HG02642 (cell line): ENCODE measurements at regions not wholly inside any gene's neighbourhood (a gene's known extent, or its start where the extent isn't known, plus 50 kb on each side); places are given as distances from the start of the nearest gene placed in this dataset.

Experiments
- ATAC-seq: cut with Tn5 transposase; IDR thresholded peaks from one replicate; pipeline ENCODE4 v1.9.1; 2021; ENCODE audit warnings: mild to moderate bottlenecking; ENCODE audit not compliant: unreplicated experiment, poor library complexity

DNA sequence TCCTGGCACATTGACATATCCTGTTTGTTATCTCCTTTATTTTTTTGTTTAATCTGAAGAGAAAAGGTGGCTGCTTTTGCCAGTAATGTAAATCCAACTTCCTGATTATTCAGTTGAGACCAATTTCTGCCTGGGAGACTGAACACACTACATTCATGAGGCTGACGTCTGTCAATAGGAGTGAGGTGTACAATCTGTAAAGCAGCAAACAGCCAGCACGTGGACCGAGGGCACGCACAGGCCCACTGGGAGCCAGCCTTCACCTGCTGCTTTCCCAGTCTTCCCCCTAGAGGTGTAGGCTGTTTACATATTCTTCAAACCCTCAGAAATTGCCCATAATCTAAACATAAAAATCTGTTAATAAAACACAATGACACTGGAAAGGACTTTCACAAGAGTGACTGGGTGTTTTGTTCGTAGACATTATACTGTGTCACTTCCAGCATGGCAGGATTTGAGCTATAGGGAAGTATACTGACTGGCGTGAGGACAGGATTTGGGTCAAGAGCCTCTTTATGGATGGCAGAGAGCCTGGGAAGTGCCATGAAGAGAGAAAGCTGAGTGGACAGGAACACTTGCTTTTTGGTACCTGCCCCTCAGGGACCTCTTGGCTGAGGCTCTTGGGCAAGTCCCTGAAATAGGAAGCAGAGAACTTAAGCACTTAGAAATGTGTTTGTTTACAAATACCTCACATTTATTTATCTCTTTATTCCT is 552.9 kb upstream of the CAMK1G start:
- ATAC-seq = no peak

DNA sequence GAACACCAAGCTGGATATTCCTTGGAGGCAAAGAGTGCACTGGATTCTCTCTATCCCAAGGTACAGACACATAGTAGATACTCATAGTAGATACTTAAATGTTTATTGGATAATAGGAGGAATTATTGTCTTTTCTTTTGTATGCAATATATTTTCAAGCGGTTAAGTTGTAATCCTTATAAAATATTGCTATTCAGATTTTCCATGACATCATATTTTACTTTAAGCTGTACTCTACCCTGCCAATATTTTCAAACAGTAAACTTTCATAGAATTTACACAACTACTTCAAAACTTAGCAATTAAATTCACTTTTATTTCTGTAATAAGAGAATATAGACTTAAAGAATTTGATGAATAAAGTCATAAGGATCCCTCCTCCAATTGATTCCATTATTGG is 546.5 kb upstream of the CAMK1G start:
- no peak for ATAC-seq

DNA sequence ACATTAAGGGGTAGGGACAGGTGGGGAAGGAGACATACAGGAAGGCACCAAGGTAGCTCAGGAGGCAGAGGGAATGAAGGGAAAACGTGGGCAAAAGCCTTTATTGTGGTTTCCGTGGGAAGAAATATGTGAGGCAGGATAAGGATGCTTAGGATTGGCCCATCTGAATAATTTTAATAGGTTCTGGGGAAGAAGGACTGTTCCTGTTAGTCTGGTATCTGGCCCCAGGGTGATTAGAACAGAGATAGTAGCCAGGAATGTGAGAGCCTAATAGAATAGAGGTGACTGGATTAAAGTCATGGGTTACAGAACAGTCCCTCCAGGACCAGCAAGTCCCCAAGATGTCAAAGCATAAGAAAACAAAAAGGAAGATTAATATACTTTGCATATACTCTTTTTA is 545.2 kb upstream of the CAMK1G start:
- no peak for ATAC-seq

DNA sequence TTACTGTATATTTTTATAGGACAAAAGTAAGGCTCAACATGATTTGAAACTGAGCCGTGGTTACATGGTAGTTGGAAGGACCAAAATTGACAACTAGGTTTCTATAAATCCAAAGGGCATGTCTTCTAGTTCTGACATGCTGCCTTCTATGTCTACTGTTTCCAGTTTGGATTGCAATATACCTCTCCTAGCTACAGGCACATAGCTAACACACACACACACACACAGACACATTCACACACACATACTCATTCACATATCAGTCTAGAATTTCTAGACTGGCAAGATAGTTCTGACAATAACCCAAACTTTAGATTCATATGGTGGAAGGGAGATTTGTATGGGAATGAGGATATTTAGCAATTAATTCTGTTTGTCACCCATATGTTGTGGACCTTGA is 544.8 kb upstream of the CAMK1G start:
- ATAC-seq = no peak

DNA sequence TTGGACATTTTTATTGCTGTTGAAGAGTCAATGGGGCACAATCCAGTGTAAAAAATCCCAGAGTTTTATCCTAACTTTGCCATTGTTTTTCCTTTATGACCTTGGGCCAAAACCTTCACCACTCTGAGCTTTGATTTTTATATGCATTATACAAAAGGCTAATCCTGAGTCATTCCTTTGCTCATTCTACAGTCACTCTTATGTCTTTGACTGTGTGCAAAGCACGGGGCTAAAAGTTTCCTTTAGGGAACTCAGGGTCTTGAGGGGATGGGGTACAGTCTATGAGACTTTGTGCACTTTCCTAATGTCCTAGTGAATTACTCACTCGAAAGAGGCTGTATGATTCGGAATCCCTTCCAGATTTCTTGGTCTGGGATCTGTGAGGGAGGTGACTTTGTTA is 543.2 kb upstream of the CAMK1G start:
- ATAC-seq = no peak

DNA sequence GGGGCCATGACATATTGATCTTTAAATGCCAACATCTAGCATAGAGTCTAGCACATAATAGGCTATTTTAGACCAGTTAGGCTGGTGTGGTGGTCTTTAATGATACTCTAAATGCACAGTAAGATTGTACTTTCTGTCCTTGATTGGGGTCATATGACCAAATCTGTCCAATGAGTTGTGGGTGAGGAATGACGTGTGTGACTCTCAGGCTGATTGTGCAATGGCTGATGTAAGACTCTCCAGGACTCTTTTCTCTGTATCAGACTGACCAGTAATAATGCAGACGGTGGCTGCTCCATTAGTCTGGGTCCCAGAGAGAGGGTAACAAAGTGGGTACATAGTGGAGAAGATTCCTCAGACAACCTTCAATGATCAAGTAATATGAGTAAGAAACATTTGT is 541.6 kb upstream of the CAMK1G start:
- no peak for ATAC-seq

DNA sequence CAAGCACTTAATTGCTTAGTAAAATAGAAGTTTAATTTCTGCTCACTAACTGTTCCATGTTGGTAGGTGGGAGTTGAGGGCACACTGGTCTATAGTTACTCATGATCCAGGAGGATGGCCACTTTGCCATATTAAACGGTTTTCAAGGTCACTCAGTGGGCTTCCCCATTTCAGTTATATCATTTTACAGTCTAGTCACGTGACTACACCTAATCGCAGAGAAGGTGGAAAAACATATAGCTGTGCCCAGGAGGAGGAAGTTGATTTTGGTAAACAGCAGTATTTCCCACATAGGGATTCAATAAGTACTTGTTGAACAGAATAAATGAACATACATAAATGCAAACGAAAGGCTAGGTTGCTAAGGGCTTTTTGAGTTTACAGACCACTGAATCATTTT is 541.1 kb upstream of the CAMK1G start:
- no peak for ATAC-seq

DNA sequence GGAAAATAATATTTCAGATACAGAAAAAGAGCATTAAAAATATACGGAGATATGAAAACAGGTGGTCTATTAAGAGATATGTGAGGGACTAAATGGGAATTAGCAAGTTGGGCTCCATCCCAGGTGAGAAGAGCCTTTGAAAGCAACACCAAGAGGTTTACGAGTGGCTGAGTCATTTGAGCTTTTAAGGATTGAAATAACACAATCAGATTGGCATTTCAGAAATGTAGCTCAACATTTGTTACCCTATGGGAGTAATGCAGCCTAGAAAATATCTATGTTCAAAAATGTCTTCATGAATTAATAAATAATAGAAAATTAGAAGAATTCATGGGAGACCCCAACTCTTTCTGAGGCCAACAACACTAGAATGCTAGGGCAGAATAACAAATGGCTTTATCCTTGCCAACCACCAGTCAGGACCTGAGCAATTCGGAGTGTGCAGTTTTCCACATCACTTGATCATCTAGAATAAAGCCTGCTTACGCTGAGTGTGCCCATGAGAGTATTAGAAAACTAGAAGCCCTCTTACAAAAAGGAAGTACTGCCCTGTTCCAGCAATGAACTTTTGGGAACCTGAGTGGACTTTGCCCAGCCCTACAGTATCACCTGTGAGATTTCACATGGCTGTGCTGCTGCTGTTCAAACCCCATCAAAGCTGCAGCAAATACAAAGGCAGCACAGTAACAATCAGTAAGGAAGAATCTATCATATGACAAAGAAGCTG is 538.0 kb upstream of the CAMK1G start:
- ATAC-seq = no peak

DNA sequence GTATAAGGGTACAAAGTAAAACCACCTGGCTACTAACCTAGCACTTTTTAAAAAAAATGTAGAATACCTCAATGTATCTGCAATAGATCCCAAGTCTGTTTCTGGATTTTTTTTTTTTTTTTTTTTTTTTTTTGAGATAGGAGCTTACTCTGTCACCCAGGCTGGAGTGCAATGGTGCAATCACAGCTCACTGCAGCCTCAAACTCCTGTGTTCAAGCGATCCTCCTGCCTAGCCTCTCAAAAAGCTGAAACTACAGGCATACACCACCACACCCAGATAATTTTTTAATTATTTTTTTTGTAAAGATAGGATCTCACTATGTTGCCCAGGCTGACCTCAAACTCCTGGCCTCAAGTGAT is 537.5 kb upstream of the CAMK1G start:
- no peak for ATAC-seq

DNA sequence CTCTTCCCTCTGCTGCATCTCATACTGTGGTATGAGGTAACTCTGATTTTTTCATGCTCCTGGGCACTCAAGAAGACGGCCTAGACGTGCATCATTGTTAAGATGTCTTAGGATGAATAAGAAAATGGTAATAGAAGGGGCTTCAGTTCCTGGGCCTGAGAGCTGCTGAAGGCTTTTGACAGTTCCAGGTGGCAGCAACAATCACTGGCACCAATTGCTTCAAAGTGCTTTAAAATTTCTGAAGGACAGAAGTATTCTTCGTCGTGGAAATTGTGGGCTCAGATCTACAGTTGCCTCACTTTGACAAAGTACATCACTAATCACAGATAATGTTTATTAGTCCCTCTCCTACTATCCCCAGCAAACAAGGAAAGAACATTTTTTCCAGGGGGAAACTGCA is 536.6 kb upstream of the CAMK1G start:
- ATAC-seq = no peak

DNA sequence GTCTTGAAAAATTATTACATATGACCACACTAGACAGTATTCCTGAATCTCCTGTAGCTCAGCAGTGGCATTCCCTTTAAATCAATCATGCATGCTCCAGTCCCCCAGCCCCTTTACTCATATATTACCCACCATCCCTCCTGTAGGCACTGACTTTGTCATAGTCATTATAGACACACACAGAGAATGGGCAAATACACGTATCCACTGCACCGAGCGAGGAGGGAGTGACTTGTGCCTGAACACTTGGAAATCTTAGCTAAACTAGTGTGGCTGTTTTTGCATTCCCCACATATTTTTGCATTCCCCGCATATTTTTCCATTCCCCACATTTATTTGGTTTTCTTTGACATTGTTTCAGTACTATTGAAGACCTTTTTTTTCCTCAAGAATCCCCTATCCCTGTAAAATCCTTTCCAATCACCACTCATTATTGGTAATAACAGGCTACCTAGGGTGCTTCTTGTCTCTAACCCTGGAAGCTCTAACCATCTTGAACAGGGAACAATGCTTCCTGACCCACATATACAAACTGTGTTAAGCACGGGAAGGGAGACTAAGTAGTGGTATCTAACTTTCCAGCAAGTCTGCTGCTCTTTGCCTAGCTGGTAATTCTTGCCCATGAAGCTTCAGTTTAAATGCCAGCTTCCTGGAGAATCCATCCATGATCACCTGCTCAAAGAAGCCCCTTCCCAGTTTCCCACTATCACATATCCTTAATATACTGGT is 534.4 kb upstream of the CAMK1G start:
- ATAC-seq = no peak

DNA sequence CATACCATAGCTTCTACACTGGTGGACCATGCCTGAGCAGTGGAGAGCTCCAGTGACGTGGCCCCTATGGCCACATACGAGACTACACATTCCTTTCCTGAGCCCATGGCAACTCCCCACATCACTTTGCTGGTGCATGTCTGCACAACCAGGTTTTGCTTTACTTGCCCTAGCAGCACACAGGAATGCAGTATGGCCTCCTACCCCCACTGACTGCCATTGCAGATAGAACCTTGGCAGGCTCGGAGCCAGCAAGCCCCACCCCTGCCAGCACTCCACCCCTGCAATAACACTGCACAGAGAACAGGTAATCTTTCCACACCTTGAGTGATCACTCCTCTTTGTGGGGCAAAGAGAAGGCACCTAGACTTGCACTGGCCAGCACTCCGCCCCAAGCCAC is 531.9 kb upstream of the CAMK1G start:
- no peak for ATAC-seq

DNA sequence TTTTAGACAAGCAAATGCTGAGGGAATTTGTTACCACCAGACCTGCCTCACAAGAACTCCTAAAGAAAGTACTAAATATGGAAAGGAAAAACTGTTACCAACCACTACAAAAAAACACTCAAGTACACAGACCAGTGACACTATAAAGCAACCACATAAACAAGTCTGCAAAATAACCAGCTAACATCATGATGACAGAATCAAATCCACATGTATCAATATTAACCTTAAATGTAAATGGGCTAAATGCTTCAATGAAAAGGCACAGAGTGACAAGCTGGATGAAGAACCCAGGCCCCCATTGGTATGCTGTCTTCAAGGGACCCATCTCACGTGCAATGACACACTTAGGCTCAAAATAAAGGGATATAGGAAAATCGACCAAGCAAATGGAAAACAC is 529.9 kb upstream of the CAMK1G start:
- ATAC-seq = no peak

DNA sequence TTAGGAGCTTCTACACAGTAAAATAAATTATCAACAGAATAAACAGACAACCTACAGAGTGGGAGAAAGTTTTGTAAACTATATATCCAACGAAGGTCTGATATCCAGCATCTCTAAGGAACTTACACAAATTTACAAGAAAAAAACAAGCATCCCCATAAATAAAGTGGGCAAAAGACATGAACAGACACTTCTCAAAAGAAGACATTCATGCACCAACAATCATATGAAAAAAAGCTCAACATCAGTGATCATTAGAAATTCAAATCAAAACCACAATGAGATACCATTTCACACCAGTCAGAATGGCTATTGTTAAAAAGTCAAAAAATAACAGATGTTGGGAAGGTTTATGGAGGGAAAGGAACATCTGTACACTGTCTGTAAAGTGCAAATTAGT is 526.4 kb upstream of the CAMK1G start:
- ATAC-seq = no peak

DNA sequence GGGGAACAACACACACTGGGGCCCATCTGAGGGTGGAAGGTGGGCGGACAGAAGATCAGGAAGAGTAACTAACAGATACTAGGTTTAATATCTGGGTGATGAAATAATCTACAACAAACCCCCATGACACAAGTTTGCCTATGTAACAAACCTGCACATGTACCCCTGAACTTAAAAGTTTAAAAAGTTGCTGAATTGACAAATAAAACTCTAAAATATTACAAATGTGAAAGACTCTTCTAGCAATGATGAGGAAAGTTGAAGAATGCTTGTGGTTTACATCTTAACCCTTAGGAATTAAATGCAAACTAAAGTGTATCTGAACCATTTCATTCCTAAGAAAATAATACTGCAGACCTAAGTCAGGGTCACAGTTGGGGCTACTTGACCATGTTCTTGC is 525.6 kb upstream of the CAMK1G start:
- ATAC-seq = no peak

DNA sequence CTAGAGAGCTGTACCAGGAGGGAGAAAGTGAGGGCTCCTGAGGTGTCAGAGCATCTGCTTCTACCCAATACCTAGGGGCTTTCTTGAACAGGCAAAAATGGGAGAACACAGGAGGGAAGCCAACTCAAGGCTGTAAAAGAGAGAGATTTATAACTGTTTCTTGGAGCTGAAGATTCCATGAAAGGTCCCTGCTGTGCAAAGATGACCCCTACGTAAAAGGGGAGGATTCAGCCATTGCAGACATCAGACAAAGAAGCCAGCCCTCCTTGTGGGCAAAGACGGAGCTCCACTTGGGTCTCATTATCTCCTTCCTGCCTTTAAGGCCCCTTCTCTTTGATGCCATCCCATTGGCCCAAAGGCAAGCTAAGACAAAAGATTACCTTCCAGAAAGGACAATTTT is 524.1 kb upstream of the CAMK1G start:
- ATAC-seq = no peak

DNA sequence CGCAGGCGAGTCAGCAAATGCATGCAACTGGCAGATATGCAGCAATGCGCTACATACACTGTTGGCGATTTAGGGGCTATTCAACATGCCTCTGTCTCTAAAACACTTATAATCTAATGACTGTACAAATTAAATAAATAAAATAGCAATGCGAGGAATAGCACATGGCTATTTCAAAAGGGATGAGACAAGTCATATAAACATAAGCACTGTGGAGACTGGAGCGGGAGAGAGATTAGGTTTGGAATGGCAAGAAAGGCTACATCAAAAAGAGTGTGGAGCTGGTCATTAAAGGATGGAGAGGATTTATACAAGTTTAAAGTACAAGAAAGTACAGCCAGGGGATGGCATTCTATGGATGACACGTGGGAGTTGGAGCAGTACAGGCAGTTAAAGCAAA is 523.5 kb upstream of the CAMK1G start:
- no peak for ATAC-seq

DNA sequence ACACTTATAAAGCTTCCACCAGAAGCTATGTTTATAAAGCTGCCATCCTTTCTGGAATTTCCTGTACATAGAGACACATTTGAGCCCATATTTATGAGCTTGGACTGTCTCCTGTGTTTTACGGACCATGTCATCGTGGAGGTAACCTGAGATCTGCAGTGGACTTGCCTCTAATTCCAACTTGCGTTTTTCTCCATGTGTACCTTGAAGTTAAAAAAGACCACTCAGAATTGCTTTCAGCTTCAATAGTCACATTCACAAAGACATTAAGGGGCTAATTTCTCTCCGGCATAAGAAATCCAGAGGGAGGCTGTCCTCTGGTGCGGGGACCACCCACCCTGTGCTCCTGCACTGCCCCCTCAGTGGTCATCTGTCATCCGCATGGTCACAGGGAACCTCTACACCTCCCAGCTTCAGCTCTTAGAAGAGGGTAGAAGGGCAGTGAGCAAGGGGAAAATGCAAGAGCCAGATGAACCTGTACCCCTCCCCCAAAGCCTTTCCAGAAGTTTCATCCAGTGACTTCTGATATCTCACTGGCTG is 521.4 kb upstream of the CAMK1G start:
- ATAC-seq = no peak

DNA sequence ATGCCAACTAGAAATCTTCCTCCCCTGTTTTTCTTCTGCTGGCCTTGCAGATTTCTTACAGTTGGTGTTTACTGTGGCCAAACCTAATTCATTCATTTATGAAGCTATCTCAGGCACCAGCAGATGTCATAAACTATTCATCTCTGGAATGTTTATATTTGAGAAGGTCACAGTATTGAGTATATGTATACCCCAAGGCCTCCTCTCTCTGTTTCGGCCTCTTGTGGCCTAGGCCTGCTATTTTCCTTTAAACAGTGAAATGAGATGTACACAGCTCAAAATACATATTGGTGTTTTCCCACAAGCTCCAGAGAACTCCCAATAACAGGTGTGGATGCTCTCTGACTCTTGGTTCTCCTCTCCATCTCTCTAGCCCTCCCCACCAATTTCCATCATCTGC is 520.7 kb upstream of the CAMK1G start:
- ATAC-seq = peak; percentile 72

DNA sequence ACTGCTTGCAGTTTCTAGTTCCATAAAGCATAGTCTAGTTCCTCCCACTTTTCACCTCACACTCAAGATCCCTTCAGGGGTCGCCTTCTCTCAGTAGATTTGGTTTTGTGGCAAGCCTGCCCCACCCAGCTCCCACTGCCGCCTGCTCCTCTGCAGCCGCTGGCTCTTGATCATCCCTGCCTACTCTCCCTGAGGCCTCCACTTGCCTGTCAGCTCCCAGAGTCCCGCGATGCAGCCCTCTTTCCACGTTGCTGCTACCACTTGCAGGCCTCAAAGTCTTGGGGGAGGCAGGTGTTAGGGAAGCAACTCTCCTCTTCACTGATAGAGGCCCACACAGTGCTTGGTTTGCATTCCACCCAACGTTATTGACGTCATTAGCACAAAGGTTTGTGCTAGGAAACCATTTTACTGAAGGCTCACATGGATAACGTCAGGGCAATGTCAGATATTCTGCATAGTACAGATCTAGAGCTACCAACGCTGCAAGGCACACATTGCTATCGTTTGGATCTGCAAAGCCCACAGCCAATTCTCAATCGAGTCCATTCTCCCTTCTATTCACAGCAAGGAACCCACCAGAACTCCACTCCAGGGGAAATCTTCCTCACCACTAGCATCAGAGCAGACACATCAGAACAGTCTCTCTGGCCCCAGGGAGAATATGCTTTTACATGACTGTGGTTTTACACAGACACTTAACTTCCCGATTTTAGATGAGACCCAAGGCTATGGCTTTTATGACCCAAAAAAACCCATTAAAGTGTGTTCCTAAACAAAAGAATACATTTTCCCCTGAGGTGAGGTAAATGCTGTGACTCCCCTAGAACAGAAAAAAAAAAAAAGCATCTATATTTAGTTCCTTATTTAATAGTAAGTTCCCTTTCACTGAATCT is 519.5 kb upstream of the CAMK1G start:
- no peak for ATAC-seq
